ENCODE measurements at regions not wholly inside any gene's neighbourhood (a gene's known extent, or its start where the extent isn't known, plus 50 kb on each side); places are given as distances from the start of the nearest gene placed in this dataset.

GRCh38 chr15:94036156-94036555 is 195.2 kb upstream of the MCTP2 start:
- no peak for TF ChIP-seq CTCF (IDR thresholded peaks at IDR 0.05; ENCODE audit: borderline replicate concordance, extremely low read depth, low read length, poor library complexity, severe bottlenecking)
- TF ChIP-seq EZH2 (IDR thresholded peaks at IDR 0.05; ENCODE audit: borderline replicate concordance, low read depth, low read length, severe bottlenecking), result no peak
